ENCODE measurements at regions not wholly inside any gene's neighbourhood (a gene's known extent, or its start where the extent isn't known, plus 50 kb on each side); places are given as distances from the start of the nearest gene placed in this dataset.

GRCh38 chr16:7183768-7184167, 148.9 kb upstream of the RBFOX1 start:
- DNase-seq, result no peak

GRCh38 chr16:7182510-7183109, 150.0 kb upstream of the RBFOX1 start:
- DNase-seq, result no peak

GRCh38 chr16:7177875-7178274, 154.8 kb upstream of the RBFOX1 start:
- DNase-seq, result no peak

GRCh38 chr16:7171151-7171550, 161.5 kb upstream of the RBFOX1 start:
- DNase-seq, result no peak

GRCh38 chr16:7167626-7168025, 165.0 kb upstream of the RBFOX1 start:
- no peak for DNase-seq

- DNase-seq, result no peak
Observed at GRCh38 chr16:7161891-7162290, 170.8 kb upstream of the RBFOX1 start.

GRCh38 chr16:7160093-7160492, 172.6 kb upstream of the RBFOX1 start:
- DNase-seq, result no peak

- DNase-seq, result no peak
Observed at GRCh38 chr16:7158481-7158880, 174.2 kb upstream of the RBFOX1 start.

GRCh38 chr16:7150230-7150629, 182.4 kb upstream of the RBFOX1 start:
- DNase-seq, result no peak

GRCh38 chr16:7148606-7149005, 184.0 kb upstream of the RBFOX1 start:
- no peak for DNase-seq

- no peak for DNase-seq
Observed at GRCh38 chr16:7140899-7141298, 191.7 kb upstream of the RBFOX1 start.

GRCh38 chr16:7137560-7138330, 194.9 kb upstream of the RBFOX1 start:
- no peak for DNase-seq

GRCh38 chr16:7132465-7132864, 200.2 kb upstream of the RBFOX1 start:
- DNase-seq, result no peak

- no peak for DNase-seq
Observed at GRCh38 chr16:7124701-7125100, 207.9 kb upstream of the RBFOX1 start.

GRCh38 chr16:7124242-7124641, 208.4 kb upstream of the RBFOX1 start:
- DNase-seq, result no peak

- no peak for DNase-seq
Observed at GRCh38 chr16:7116734-7117133, 215.9 kb upstream of the RBFOX1 start.

- DNase-seq, result no peak
Observed at GRCh38 chr16:7115898-7116297, 216.7 kb upstream of the RBFOX1 start.

GRCh38 chr16:7113949-7114348, 218.7 kb upstream of the RBFOX1 start:
- no peak for DNase-seq

- no peak for DNase-seq
Observed at GRCh38 chr16:7113395-7113794, 219.2 kb upstream of the RBFOX1 start.

- no peak for DNase-seq
Observed at GRCh38 chr16:7111265-7111664, 221.4 kb upstream of the RBFOX1 start.

GRCh38 chr16:7107436-7107835, 225.2 kb upstream of the RBFOX1 start:
- no peak for DNase-seq

- no peak for DNase-seq
Observed at GRCh38 chr16:7103056-7103455, 229.6 kb upstream of the RBFOX1 start.

- no peak for DNase-seq
Observed at GRCh38 chr16:7101054-7101453, 231.6 kb upstream of the RBFOX1 start.

- DNase-seq, result no peak
Observed at GRCh38 chr16:7097518-7097917, 235.1 kb upstream of the RBFOX1 start.

- no peak for DNase-seq
Observed at GRCh38 chr16:7093511-7093910, 239.1 kb upstream of the RBFOX1 start.

Measured in CD4-positive, alpha-beta T cell treated with Interleukin-21 for 1 hour (primary cell).